ENCODE measurements at regions not wholly inside any gene's neighbourhood (a gene's known extent, or its start where the extent isn't known, plus 50 kb on each side); places are given as distances from the start of the nearest gene placed in this dataset.

DNA sequence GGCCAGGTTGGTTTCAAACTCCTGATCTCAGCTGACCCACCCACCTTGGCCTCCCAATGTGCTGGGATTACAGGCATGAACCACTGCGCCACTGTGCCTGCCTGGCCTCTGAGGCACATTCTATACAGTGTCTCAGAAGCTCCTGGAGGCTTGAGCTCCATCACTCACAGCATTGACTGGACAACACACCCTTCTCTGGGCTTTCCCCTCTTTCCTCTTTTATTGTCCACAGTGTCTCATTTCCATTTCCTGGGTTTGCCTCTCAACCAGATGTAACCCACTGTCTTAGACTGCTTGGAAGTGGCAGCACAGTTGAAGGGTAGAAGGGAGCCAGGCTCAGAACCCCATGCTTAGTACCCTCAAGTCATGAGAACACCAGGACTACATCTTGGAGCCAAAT, 208.1 kb downstream of the MTX2 start (continued):
- TF ChIP-seq, protein P1, sequence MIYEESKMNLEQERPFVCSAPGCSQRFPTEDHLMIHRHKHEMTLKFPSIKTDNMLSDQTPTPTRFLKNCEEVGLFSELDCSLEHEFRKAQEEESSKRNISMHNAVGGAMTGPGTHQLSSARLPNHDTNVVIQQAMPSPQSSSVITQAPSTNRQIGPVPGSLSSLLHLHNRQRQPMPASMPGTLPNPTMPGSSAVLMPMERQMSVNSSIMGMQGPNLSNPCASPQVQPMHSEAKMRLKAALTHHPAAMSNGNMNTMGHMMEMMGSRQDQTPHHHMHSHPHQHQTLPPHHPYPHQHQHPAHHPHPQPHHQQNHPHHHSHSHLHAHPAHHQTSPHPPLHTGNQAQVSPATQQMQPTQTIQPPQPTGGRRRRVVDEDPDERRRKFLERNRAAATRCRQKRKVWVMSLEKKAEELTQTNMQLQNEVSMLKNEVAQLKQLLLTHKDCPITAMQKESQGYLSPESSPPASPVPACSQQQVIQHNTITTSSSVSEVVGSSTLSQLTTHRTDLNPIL (CRISPR knock-in tag; IDR thresholded peaks at IDR 0.05; ENCODE audit: low read depth): no peak
- TF ChIP-seq OSR1 (CRISPR knock-in tag; IDR thresholded peaks at IDR 0.05): no peak
- TF ChIP-seq RARB (CRISPR knock-in tag; IDR thresholded peaks at IDR 0.05): no peak
- TF ChIP-seq ARNTL (CRISPR knock-in tag; IDR thresholded peaks at IDR 0.05; ENCODE audit: borderline replicate concordance, low read depth): no peak
- no peak for TF ChIP-seq PATZ1 (CRISPR knock-in tag; IDR thresholded peaks at IDR 0.05; ENCODE audit: borderline replicate concordance)

GRCh38 chr2:176479961-176480360, 210.7 kb downstream of the MTX2 start:
- ATAC-seq: no peak
- TF ChIP-seq OSR1 (CRISPR knock-in tag; IDR thresholded peaks at IDR 0.05) (no peak), ZFP30 (CRISPR knock-in tag; IDR thresholded peaks at IDR 0.05) (no peak), ARNTL (CRISPR knock-in tag; IDR thresholded peaks at IDR 0.05; ENCODE audit: borderline replicate concordance, low read depth) (no peak), PPARA (CRISPR knock-in tag; IDR thresholded peaks at IDR 0.05; ENCODE audit: borderline replicate concordance) (no peak), TCF4 (CRISPR knock-in tag; IDR thresholded peaks at IDR 0.05; ENCODE audit: borderline replicate concordance) (no peak), PATZ1 (CRISPR knock-in tag; IDR thresholded peaks at IDR 0.05; ENCODE audit: borderline replicate concordance) (no peak), ZNF565 (CRISPR knock-in tag; conservative IDR thresholded peaks at IDR 0.05; ENCODE audit: low read depth) (no peak), ZFP3 (CRISPR knock-in tag; IDR thresholded peaks at IDR 0.05) (no peak)

DNA sequence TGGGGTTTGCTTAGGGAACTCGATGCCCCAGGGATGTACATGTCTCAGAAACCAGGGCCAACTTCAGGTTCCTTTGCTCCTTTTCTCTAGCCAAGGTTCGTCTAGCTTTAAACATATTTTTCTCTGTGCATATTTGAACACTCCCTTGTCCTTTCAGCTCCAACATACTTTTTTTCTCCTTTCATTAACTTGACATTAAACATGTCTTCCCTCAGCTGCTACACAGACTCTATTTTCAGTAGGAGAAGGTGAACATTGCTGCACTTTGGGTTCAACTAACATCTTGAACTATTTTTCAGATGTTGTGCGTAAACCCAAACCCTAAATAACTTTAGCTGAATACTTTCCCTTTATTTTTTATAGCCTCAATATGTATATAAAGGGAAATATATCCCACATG, 212.9 kb downstream of the MTX2 start:
- ATAC-seq: peak; percentile 37
- TF ChIP-seq ISL1 (CRISPR knock-in tag; IDR thresholded peaks at IDR 0.05): no peak

GRCh38 chr2:176483476-176483875, 214.2 kb downstream of the MTX2 start:
- peak; percentile 4; the same call in 1 of the 3 replicates for ATAC-seq
- TF ChIP-seq PPARA (CRISPR knock-in tag; IDR thresholded peaks at IDR 0.05; ENCODE audit: borderline replicate concordance) (no peak), OSR1 (CRISPR knock-in tag; IDR thresholded peaks at IDR 0.05) (no peak)
- TF ChIP-seq, protein P1 (CRISPR knock-in tag; IDR thresholded peaks at IDR 0.05; ENCODE audit: low read depth): no peak

DNA sequence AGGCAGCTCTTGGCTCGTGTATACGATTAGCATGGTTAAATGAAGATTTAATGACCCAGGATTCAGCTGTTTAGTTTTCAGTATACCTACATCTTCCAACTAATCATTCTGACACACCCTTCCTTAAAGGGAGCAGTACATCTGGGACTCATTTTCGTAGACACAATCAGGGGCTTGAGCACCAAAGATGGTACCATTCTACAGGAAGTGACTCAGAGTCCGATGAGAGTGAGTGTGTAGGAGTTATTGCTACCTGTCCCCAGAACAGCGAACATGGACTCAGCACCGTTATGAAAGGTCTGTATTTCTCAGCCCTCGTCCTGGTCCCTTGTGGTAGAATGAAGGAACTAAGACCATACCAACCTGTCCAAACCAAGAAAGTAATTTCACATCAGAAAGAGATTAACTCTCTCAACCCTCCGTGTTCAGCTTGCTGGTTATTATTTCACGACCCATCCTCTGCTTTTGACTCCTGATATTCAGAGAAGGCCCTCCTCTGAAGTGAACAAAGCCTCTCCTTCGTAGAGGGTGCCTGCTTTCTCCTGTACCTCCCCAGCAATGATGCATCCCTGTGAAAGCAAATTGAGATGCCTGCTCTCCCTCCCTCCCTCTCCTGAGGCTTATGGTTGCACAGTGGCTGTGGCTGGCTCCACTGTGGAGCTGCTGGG, 214.8 kb downstream of the MTX2 start:
- TF ChIP-seq GLIS3 (CRISPR knock-in tag; IDR thresholded peaks at IDR 0.05): no peak
- TF ChIP-seq PATZ1 (CRISPR knock-in tag; IDR thresholded peaks at IDR 0.05; ENCODE audit: borderline replicate concordance): no peak
- TF ChIP-seq TOX (CRISPR knock-in tag; IDR thresholded peaks at IDR 0.05; ENCODE audit: borderline replicate concordance): peak; percentile 67
- no peak for TF ChIP-seq ZNF70 (CRISPR knock-in tag; IDR thresholded peaks at IDR 0.05)
- peak; percentile 64 for ATAC-seq

DNA sequence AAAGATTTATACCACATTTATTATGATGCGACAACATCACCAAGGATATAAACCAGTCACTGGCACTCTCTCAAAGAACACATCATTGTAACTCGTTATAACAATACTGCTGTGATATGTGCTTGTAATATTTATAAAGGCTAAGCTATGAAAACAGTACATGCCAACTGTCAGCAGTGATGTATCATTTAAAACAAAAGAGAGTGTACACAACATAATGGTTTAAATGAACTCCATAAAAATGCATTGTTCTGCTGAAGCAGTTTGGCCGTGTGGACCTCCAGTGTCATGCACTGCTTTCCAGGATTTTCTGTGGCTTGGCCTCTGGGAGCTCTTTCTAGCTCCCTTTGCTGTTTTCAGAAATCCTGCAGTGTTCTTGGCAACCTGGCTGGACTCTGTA, 215.6 kb downstream of the MTX2 start:
- TF ChIP-seq TOX (CRISPR knock-in tag; IDR thresholded peaks at IDR 0.05; ENCODE audit: borderline replicate concordance) (peak; percentile 89), BACH2 (CRISPR knock-in tag; IDR thresholded peaks at IDR 0.05; ENCODE audit: borderline replicate concordance) (no peak)
- peak; percentile 74 for ATAC-seq
